ENCODE measurements at regions not wholly inside any gene's neighbourhood (a gene's known extent, or its start where the extent isn't known, plus 50 kb on each side); places are given as distances from the start of the nearest gene placed in this dataset.

GRCh38 chr1:99501871-99502270 is 144.0 kb upstream of the PALMD start:
- intact Hi-C loops (cut with micrococcal nuclease): no loop called here
- WGBS (ENCODE audit: insufficient coverage): 78% methylated on average over 1 of the region's 1 CpG

GRCh38 chr1:99502400-99502799 is 143.5 kb upstream of the PALMD start:
- H3K36me3 ChIP-seq (replicated peaks in 1 of 2; ENCODE audit: control insufficient read depth in 1 of 2, insufficient read depth in 2 of 2, low read length in 2 of 2): no peaks in the 10 kb centered on the region
- Mint-ChIP-seq H3K36me3 (no peaks in the 10 kb centered on the region), H3K27me3 (ENCODE audit: low read depth in 3 of 3) (peaks cover 0 to 6% (median 2%) of the 10 kb centered on the region in 3 donors), H3K9me3 (peaks cover 0 to 5% (median 0%) of the 10 kb centered on the region in 7 donors), H3K4me3 (no peak overlapping the region), H3K27ac (no peak overlapping the region), H3K4me1 (no peaks in the 10 kb centered on the region)
- no peaks in the 10 kb centered on the region for H4K20me1 ChIP-seq (ENCODE audit: insufficient read depth, low read length)
- no peak for TF ChIP-seq CTCF (IDR thresholded peaks at IDR 0.05)
- H3K4me3 ChIP-seq (replicated peaks in 1 of 3; ENCODE audit: low read depth in 2 of 3, low read length in 3 of 3): no peak overlapping the region
- H2AFZ ChIP-seq (ENCODE audit: insufficient read depth, low read depth, low read length, poor library complexity, severe bottlenecking): no peak overlapping the region
- H3K27ac ChIP-seq (ENCODE audit: low read depth in 1 of 2, low read length in 2 of 2): no peak overlapping the region
- no peak for DNase-seq
- no peak overlapping the region for H3K4me2 ChIP-seq (replicated peaks; ENCODE audit: extremely low read depth, low read length, poor library complexity, severe bottlenecking)
- H3K27me3 ChIP-seq (ENCODE audit: control insufficient read depth in 2 of 2, insufficient read depth in 2 of 2, low read length in 2 of 2): no peaks in the 10 kb centered on the region
- no peaks in the 10 kb centered on the region for H3K9me3 ChIP-seq (replicated peaks in 1 of 2; ENCODE audit: control insufficient read depth in 1 of 2, insufficient read depth in 1 of 2, low read length in 2 of 2)
- WGBS (ENCODE audit: insufficient coverage): 100% methylated on average over 1 of the region's 3 CpGs
- H3K79me2 ChIP-seq (ENCODE audit: insufficient read depth, low read length): no peaks in the 10 kb centered on the region
- no peak overlapping the region for H3K9ac ChIP-seq (ENCODE audit: insufficient read depth, low read length, poor library complexity, severe bottlenecking)
- intact Hi-C loops (cut with micrococcal nuclease): no loop called here
- H3K4me1 ChIP-seq (ENCODE audit: control insufficient read depth in 1 of 2, insufficient read depth in 2 of 2, low read length in 2 of 2): no peaks in the 10 kb centered on the region

More at GRCh38 chr1:99501871-99502270, 144.0 kb upstream of the PALMD start:
- no peak overlapping the region for H3K4me3 Mint-ChIP-seq
- Histone ChIP-seq H4K20me1 (ENCODE audit: insufficient read depth, low read length) (no peaks in the 10 kb centered on the region), H3K4me2 (replicated peaks; ENCODE audit: extremely low read depth, low read length, poor library complexity, severe bottlenecking) (no peak overlapping the region), H3K4me1 (ENCODE audit: control insufficient read depth in 1 of 2, insufficient read depth in 2 of 2, low read length in 2 of 2) (no peaks in the 10 kb centered on the region), H3K4me3 (replicated peaks in 1 of 3; ENCODE audit: low read depth in 2 of 3, low read length in 3 of 3) (no peak overlapping the region), H3K9ac (ENCODE audit: insufficient read depth, low read length, poor library complexity, severe bottlenecking) (no peak overlapping the region), H3K79me2 (ENCODE audit: insufficient read depth, low read length) (no peaks in the 10 kb centered on the region), H3K27me3 (ENCODE audit: control insufficient read depth in 2 of 2, insufficient read depth in 2 of 2, low read length in 2 of 2) (no peaks in the 10 kb centered on the region), H3K9me3 (replicated peaks in 1 of 2; ENCODE audit: control insufficient read depth in 1 of 2, insufficient read depth in 1 of 2, low read length in 2 of 2) (no peaks in the 10 kb centered on the region), H2AFZ (ENCODE audit: insufficient read depth, low read depth, low read length, poor library complexity, severe bottlenecking) (no peak overlapping the region), H3K27ac (ENCODE audit: low read depth in 1 of 2, low read length in 2 of 2) (no peak overlapping the region), H3K36me3 (replicated peaks in 1 of 2; ENCODE audit: control insufficient read depth in 1 of 2, insufficient read depth in 2 of 2, low read length in 2 of 2) (no peaks in the 10 kb centered on the region)
- no peaks in the 10 kb centered on the region for H3K36me3 Mint-ChIP-seq
- peaks cover 0 to 8% (median 2%) of the 10 kb centered on the region in 3 donors for H3K27me3 Mint-ChIP-seq (ENCODE audit: low read depth in 3 of 3)
- no peaks in the 10 kb centered on the region for H3K4me1 Mint-ChIP-seq
- peaks cover 0 to 5% (median 0%) of the 10 kb centered on the region in 7 donors for H3K9me3 Mint-ChIP-seq
- DNase-seq: no peak
- no peak for TF ChIP-seq CTCF (IDR thresholded peaks at IDR 0.05)
- H3K27ac Mint-ChIP-seq: no peak overlapping the region

All from CD14-positive monocyte (primary cell).